ENCODE measurements at regions not wholly inside any gene's neighbourhood (a gene's known extent, or its start where the extent isn't known, plus 50 kb on each side); places are given as distances from the start of the nearest gene placed in this dataset.

DNA sequence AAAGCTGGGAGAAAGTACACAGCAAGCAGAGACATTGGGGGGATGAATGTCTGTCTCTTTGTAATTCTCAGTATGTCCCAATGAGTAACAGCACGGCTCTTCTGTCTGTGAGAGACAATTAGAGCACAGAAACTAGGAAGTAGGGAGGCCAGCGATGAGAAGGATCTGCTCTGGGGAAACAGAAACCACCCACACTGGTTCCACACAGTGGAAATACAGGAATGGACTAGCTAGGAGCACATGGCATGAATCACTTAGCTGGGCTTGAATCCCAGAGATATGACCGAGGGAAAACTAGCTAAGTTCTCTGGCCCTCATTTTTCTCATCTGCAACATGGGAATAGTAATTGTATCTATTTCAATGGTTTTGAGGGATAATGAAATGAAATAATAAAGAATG lies 895.9 kb downstream of the TLE4 start:
- peak; percentile 20 for DNase-seq (ENCODE audit: low spot score)

DNA sequence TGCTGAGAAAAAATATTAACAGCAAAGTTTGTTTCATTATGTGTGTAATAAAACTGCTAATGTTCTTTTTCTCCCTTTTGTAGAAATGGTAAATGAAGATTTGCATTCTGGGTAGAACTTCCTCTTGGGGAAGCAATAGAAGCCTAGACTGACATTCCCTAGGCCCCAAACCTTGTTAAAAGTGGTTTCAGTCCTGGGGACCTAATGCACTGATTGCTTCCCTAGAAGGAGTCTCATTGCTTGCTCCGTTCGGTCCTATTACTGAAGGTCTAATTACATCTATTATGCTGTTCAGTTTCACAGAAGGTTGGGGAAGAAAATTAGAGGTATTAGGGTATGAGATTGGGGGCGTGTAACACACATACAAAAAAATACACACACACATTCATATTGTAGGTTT lies 893.8 kb downstream of the TLE4 start:
- no peak for DNase-seq (ENCODE audit: low spot score)

DNA sequence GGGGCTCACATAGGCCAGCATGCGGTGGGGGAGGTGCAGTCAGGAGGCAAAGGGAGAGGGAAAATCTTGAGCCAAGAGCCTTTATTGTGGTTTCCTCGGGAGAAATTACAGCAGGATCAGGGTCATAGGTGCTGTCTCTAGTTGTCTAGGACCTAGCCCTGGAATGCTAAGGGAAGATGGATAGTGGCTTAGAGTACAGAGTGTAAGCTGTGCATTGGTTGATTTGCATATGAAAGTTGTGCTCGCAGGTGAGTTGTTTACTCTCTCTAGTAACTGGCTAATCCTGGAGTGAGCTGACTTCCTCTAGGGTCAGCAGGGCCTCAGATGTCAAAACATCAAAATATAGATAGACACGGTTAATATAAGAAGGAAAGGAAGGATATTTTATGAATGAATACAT lies 877.7 kb downstream of the TLE4 start:
- no peak for DNase-seq (ENCODE audit: low spot score)

DNA sequence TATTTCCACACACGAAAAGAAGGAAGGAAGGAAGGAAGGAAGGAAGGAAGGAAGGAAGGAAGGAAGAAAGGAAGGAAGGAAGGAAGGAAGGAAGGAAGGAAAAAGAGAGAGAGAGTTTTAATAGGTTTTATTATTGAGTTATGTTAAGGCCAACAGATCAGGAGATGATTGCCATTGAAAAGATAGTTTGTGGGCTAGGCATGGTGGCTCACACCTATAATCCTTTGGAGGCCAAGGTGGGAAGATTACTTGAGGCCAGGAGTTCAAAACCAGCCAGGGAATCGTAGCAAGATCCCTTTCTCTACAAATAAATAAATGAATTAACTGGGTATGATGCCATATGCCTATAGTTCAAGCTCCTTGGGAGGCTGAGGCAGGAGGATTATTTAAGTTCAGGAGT lies 877.2 kb downstream of the TLE4 start:
- DNase-seq (ENCODE audit: low spot score), result no peak

DNA sequence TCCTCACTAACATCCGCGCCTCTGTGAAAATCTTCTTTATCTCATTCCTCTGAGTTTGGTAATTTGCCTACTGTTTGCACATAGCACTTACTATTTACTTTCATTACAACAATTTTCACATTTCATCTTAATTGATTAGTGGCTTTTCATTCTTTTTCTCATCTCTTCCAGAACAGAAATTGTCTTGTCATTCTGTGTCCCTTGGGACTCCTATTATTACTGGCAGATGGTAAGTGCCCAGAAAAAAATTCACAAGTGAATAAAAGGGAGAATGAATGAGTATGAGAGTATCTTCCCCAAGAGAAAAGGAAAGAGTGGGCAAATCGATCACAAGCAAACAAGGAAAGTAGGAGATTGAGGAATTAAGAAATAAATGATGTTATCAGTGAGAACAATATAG lies 876.1 kb downstream of the TLE4 start:
- no peak for DNase-seq (ENCODE audit: low spot score)

DNA sequence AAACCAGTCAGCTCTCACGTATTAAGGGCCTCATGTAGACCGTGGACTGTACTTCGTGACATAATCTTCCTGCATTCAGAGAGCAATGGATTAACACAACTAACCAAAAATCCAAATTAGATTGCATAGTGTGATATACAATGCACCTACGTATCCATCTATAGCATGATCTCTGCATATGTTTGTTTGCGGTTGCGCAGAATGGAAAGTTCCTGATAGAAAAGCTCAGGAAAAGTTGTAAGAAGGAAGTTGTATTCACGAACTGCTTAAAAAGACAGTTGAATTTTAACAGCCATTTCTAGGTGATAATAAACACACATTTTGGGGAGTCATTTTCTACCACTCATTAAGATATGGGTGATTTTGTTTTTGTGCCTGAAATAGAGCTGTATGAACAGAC lies 869.0 kb downstream of the TLE4 start:
- peak; percentile 10 for DNase-seq (ENCODE audit: low spot score)

DNA sequence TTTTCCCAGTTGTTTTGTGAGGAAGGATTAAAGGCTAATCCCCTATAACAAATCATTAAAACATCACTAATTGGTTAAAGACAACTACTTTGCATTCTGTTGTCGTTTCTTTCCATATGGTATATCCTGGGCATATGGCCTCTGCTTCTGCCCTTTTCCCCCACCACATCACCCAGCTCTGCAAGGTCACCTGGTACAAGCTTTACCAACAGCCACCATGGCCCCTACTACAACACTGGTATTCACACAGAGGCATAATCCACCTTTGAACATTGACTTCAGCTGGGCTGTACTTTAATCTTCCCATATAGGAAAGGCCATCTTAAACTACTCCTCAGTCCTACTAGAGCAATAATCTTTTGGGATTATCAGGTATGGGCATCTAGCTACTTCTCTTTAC lies 866.1 kb downstream of the TLE4 start:
- no peak for DNase-seq (ENCODE audit: low spot score)

DNA sequence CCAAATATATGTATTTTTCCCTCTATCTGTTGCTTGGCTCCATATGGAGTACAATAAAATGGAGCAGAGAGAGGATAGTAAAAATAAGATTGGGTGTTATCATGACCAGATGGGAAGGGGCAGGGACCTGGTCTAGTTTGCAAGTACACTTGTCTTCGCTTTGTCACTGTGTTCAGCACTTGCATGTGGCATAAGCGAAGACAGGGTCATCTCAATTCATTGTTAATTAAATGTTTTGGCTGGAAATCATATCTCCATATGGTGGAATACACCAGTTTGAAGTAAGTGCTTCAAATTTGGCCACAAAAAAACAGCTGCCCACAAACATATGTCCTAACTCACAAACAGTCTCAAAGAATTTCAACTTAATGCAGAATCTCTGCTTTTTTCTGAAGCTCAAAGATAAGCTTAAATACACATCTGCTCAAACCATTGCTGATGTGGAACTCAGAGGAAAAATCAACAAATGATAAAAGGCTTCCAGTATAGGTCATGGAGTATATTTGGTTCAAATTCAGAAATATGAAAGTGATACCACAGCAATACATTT lies 865.4 kb downstream of the TLE4 start:
- DNase-seq (ENCODE audit: low spot score), result no peak

DNA sequence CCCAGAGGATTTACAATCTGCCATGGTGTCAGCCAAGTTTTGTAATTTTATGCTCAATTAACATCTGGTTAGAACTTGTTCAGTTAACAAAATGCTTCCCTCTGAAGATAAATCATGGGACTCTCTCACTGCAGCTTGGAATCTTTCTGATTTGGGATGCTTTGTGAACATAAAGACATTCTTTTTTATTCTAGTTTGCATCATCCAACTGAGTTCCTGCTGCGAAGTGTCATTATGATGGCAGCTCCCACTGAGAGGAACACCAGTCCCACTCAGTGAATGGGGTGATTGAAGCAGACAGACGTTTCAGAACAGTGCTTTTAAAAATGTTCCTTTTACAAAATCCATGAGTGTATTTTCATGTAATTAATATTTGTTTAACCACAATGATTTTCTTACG lies 863.8 kb downstream of the TLE4 start:
- no peak for DNase-seq (ENCODE audit: low spot score)

DNA sequence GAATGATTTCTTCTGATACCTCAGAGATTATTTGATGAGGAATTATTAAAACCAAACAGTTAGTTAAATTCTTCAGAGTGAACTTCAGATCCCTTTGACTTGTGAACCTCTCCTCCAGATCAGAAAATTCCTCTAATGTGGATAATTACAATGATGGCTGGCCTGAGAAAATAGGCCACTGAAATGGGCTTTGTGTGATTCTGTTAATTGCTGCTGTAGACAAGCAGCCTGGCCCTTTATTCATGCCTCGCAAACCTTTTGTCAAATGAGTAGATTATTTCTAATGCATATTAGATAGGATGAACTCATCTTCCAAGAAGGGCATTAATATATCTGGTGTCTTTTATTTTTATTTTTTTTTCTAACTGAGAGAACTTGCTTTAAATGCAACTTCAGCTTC lies 855.2 kb downstream of the TLE4 start:
- DNase-seq (ENCODE audit: low spot score), result no peak

DNA sequence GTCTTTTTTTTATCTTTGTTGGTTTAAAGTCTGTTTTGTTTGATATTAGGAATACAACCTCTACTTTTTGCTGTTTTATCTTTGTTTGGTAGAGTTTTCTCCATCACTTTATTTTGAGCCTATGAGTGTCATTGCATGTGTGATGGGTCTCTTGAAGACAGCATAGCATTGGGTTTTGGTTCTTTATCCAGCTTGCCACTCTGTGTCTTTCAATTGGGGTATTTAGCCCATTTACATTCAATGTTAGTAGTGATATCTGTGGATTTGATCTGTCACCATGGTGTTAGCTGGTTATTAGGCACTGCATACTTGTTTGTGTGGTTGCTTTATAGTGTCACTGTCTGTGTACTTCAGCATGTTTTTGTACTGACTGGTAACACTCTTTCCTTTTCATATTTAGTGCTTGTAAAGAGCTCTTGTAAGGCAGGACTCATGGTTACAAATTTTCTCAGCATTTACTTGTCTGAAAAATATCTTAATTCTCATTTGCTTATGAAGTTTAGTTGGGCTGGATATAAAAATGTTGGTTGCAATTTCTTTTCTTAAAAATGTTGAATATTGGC lies 845.5 kb downstream of the TLE4 start:
- DNase-seq (ENCODE audit: low spot score), result no peak

DNA sequence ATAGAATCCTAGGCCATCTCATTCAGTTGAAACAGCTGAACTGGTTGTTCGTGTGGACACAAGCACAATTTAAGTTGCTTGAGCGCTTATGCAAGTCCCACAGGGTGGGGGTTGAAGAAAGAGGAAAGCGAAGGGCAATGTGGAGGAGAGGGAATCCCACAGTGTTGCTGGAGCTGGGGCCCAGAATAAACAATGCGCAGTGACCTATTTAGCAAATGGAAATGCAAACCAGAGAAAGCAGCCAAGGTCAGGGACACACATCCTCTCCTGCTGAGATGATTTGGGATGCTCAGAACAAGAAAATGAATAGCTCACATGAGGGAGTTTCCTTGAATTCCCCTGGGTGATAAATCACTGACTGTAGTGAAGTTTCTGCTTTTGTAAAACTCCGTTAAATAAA lies 838.3 kb downstream of the TLE4 start:
- DNase-seq (ENCODE audit: low spot score), result peak; percentile 65

DNA sequence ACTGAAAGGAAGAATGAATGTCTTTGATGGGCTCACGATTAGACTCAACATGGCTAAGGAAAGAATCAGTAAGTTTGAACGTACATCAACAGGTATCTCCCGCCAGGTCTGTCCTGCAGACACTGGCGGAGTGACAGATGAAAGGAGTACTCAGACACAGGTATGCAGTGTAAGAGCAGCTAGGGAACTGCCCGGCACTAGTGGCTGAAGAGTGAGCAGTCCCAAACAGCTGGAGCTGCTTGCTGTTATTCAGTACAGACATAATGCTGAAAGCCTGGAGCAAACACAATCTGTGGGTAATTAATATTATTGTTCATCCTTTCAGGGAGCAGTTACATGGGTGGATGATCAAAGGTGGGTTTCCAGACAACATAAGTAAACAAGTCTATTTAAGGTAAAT lies 835.5 kb downstream of the TLE4 start:
- DNase-seq (ENCODE audit: low spot score), result no peak

DNA sequence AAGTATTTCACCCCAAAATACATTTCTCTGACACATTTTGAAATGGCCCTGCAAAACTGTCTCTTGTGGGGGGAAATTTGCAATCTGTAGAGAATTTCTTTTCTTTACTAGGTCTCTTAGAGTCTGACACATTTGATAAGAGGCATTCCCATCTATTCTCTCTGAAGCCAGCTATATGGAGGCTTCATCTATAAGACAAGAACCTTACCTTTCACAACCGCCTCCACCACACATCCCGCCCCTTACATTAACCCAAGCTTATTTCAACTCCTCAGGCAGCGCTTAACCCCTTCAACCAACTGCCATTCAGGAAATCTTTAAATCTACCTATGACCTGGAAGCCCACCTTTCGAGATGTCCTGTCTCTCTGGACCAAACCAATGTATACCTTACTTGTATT lies 829.5 kb downstream of the TLE4 start:
- DNase-seq (ENCODE audit: low spot score), result no peak

DNA sequence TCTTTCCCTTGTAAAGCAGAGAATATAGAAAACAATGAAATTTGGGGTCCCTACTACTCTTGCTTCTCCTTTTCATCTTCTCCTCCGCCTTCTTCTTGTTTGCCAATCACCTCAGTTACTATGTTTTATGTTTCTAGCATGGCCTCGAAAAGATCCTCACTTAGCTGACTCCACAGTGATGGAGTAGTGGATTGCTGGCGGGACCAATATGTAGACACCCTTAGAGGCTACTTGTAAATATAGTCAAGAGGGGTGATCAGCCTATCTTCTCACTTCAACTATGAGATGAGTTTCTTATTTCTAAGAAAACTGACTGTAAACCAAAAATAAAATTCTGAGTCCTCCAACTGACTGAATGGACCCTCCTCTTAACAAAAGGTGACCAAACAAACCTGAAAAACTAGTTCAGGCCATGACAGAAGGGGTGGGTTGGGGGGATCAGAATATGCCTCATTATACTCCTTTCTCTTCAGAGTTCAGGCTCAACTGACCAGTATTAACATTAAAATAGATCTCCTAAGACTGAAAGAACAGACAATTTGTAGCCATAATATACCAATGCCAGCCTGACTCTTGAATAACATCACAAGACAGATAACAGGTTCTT lies 829.0 kb downstream of the TLE4 start:
- DNase-seq (ENCODE audit: low spot score), result no peak

DNA sequence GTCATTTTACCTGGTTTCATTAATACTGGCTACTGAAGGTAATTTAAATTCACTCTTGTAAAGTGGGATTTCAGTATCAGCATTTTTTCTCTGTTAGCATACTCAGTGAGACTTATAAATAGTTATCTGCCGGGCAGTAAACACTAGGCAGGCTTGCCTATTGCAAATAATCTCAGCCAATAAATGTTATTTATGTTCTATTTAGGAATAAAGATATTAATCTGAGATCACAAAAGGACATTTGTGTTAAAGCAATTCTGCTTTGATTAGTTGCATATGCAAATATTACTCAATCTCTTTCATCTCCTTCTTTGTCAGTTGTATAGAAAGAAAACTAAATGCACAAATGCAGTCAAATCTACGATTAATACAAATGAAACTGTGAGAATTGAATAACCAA lies 827.8 kb downstream of the TLE4 start:
- no peak for DNase-seq (ENCODE audit: low spot score)

DNA sequence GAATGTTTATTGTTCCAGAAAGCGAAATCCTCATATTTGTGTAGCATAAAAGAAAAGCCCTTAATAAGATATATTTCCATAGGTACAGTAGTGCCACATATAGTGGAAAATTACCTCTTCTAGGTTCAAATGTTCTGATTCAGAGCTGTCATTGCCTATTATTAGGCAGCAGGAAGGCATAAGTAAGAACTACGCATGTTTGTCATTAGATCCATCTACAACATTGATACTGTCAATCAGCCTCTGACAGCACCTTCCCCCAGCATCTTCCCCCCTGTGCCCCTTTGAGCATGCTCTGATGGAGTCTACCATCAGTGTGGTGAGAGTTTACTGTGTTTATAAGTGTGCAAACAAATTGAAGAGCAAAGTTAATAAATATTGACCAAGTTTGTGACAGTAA lies 816.1 kb downstream of the TLE4 start:
- DNase-seq (ENCODE audit: low spot score), result no peak

DNA sequence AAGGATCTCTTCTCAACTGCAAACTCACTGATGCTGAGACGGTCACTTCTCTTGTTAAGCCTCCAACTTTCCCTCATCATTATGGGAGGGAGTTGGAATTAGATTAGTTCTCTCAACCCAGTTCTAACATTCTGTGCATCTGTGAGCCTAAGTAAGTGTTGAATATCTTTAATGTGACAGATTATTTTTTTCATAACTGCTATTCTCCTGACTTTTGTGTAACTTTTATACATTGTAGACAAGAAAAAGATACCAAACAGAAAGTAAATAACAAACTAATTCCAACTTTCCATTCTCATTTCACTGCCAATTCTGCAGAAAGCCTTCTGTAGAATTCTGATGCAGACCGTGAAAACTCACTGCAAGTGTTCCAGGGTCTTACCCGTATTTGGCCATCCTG lies 813.5 kb downstream of the TLE4 start:
- no peak for DNase-seq (ENCODE audit: low spot score)

DNA sequence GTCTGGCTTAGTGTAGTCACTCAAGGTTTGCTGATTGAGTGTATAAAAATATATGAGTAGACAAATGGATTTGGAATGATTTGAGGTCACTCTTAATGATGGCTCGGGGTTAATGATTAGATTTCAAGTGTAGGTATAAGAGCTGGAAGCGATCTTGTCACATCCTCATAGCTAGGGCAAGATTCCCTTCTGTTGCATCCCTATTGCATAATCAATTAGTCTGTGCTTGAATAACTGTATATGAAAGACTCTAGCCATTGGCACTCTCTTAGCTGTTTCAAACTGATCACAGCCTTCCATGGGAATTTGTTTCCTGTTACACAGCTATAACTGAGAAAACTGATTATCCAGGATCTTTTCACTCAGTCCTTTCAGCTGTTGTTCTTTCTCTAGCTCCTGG lies 811.6 kb downstream of the TLE4 start:
- peak; percentile 32 for DNase-seq (ENCODE audit: low spot score)

DNA sequence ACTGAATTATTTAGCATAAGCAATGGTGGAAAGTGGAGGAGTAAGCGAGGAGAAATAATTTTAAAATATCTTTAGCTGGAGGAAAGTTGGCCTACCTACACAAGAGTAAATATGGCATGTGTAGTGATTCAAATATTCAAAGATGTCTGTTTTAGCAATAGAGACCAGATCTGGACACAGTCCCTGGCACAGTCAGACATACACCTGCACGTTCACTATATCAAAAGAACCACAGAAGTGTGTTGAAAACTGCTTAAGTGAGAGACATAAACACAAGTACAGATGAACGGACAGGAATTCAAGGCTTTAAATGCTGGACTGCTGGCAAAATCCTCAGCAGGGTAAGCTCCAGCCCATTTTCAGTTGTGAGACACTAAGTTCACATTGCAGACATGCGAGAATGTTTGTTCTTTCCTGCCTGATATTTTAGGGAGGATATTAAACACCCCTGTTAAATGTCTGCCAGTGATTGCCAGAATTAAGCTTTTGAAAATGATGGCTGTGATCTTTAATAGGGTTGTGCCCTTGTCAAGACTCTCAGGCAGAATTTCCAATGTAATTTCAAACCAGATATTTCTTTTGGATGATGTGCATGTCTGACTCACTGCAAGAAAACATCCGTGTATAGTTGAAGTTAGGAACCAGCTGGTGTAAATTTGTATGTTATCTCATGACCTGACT lies 810.6 kb downstream of the TLE4 start:
- DNase-seq (ENCODE audit: low spot score), result no peak

DNA sequence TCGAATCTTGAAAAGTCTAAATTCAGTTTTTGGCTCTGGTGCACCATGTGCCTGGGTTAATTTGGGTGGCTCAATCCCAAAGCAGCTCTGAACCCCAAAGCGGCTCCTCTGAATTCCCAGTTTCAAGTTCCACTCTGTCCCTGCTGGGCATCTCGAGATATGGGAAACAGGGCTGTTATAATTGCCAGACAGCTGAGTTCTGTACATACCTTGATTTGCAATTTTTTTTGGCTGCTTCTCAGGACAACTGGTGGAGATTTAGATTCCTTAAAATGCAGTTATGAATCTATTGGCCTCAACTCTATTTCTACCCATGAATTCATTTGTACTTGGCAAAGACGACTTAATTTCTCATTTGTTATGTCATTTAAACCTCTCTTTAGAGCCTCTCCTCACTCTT lies 808.5 kb downstream of the TLE4 start:
- no peak for DNase-seq (ENCODE audit: low spot score)

DNA sequence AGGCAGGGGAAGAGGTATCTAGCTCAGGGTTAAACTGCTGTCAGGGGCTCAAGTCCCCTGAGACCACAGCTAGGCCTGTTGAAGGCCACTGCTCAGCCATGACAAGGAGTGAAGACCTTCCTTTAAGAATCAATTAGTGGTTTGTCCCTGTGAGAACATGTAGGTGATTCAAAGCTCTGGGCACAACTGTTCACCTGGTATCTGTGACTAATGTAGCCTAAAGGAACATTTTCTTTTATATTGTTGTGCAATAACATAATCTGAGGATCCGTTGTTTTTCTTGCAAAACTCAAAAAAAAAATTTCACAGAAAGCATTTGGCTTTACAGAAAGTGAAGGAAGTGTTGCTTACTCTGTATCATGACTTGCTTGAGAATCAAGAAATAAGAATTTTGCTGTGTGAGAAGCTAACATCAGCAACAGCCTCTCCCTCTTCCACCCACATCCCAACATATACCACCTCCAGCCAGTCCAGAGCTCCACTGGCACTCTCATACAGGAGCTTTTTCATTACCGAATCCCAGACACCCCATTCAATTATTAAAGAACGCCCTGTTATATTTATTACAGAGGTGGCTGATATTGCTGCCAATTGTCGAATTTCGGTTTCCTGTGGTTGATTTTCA lies 807.0 kb downstream of the TLE4 start:
- peak; percentile 16 for DNase-seq (ENCODE audit: low spot score)

DNA sequence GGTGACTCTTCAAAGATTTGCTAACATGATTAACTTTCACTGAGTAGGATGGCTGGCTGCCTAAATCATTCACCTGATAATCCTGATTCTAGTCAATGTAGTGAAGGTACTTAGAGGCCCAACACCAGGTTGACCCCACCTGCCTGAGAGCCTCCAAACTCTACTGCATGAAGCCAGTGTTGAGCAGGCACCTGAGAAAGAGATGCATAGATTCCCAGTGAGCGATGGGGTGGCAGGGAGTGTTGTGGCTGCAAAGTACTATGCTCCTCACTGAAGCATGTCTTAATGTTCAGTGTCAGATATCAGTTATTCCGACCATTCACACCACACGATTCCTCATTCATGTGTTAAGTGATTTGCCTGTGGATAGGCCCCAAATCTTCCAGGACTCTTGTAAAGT lies 804.4 kb downstream of the TLE4 start:
- peak; percentile 2 for DNase-seq (ENCODE audit: low spot score)
